Thoracic aorta (tissue), 2 donors: ENCODE measurements at regions not wholly inside any gene's neighbourhood (a gene's known extent, or its start where the extent isn't known, plus 50 kb on each side); places are given as distances from the start of the nearest gene placed in this dataset.

Source experiments
- ATAC-seq: fragments of 150-250 bp; one replicate; pipeline ENCODE4 v1.8.0; 2017; ENCODE audit warnings: low read depth; ENCODE audit not compliant: insufficient number of reproducible peaks, low FRiP score
- DNase-seq: peaks from one replicate; pipeline ENCODE4 v3.0.0-alpha.2; 2020; ENCODE audit warnings: low spot score
- H3K27ac ChIP-seq, 2 donors: fragments of 200-600 bp; sonication (generic); 1 replicate in 1 of 2; 2 replicates in 1 of 2; pipeline ENCODE4 v1.5.1; 2016; ENCODE audit warnings: mild to moderate bottlenecking in 2 of 2, moderate library complexity in 2 of 2
- H3K27me3 ChIP-seq: fragments of 200-600 bp; sonication (generic); replicated peaks from 2 replicates; pipeline ENCODE4 v1.6.0; 2016; ENCODE audit warnings: mild to moderate bottlenecking; ENCODE audit not compliant: insufficient read depth
- H3K36me3 ChIP-seq: fragments of 200-600 bp; sonication (generic); one replicate; pipeline ENCODE4 v1.5.1; 2016
- H3K4me1 ChIP-seq, 2 donors: fragments of 200-600 bp; sonication (generic); 1 replicate in 1 of 2; 2 replicates in 1 of 2; pipeline versions ENCODE4 v1.5.1 to v1.6.0; 2016; ENCODE audit warnings: low read depth in 2 of 2, mild to moderate bottlenecking in 1 of 2; ENCODE audit not compliant: control insufficient read depth in 1 of 2
- H3K4me3 ChIP-seq: fragments of 200-600 bp; sonication (generic); 2 replicates; pipeline ENCODE4 v1.5.1; 2016; ENCODE audit warnings: mild to moderate bottlenecking
- H3K9me3 ChIP-seq: fragments of 200-600 bp; sonication (generic); 2 replicates; pipeline ENCODE4 v1.5.1; 2016
- TF ChIP-seq, protein P1 (sequence below): fragments of 200-600 bp; sonication (generic); IDR thresholded peaks from one replicate; pipeline ENCODE4 v1.5.1; 2019; ENCODE audit warnings: antibody characterized with exemption

- no peak for DNase-seq
- TF ChIP-seq, protein P1, sequence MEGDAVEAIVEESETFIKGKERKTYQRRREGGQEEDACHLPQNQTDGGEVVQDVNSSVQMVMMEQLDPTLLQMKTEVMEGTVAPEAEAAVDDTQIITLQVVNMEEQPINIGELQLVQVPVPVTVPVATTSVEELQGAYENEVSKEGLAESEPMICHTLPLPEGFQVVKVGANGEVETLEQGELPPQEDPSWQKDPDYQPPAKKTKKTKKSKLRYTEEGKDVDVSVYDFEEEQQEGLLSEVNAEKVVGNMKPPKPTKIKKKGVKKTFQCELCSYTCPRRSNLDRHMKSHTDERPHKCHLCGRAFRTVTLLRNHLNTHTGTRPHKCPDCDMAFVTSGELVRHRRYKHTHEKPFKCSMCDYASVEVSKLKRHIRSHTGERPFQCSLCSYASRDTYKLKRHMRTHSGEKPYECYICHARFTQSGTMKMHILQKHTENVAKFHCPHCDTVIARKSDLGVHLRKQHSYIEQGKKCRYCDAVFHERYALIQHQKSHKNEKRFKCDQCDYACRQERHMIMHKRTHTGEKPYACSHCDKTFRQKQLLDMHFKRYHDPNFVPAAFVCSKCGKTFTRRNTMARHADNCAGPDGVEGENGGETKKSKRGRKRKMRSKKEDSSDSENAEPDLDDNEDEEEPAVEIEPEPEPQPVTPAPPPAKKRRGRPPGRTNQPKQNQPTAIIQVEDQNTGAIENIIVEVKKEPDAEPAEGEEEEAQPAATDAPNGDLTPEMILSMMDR, result no peak
- Histone ChIP-seq H3K36me3 (no peaks in the 10 kb centered on the region), H3K4me1 (no peaks in the 10 kb centered on the region), H3K4me3 (no peak overlapping the region), H3K9me3 (no peaks in the 10 kb centered on the region), H3K27me3 (no peaks in the 10 kb centered on the region), H3K27ac (no peak overlapping the region)
- no peak for ATAC-seq
Observed at GRCh38 chr4:181693517-181693916, 549.7 kb upstream of the TENM3 start.

DNA sequence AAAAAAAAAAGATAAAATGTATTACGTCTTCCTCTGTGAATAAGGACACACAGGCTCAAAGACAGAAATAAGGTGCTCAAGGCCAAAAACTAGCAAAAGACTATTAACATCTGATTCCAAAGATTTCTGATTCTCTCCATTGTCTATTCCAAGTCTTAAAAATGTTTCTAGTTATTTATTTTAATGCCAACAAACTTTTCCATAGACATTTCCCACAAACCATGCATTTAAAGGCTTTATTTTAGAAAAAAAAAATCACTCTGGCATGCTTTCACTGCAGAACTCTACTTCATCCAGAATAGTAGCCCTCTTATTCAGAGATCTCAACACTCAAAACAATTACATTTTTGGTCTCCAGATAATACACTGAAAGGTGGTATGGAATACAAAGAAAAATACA, 545.0 kb upstream of the TENM3 start:
- Histone ChIP-seq H3K27ac (no peak overlapping the region), H3K27me3 (no peaks in the 10 kb centered on the region), H3K9me3 (no peaks in the 10 kb centered on the region), H3K36me3 (no peaks in the 10 kb centered on the region), H3K4me3 (no peak overlapping the region), H3K4me1 (no peaks in the 10 kb centered on the region)
- no peak for DNase-seq
- no peak for ATAC-seq
- TF ChIP-seq, protein P1, result no peak

- H3K27me3 ChIP-seq, result no peaks in the 10 kb centered on the region
- ATAC-seq (no peak), DNase-seq (no peak)
- H3K27ac ChIP-seq, result no peak overlapping the region
- TF ChIP-seq, protein P1, result no peak
- no peaks in the 10 kb centered on the region for H3K9me3 ChIP-seq
- no peak overlapping the region for H3K4me3 ChIP-seq
- no peaks in the 10 kb centered on the region for H3K36me3 ChIP-seq
- no peaks in the 10 kb centered on the region for H3K4me1 ChIP-seq
Observed at GRCh38 chr4:181701214-181701613, 542.0 kb upstream of the TENM3 start.

DNA sequence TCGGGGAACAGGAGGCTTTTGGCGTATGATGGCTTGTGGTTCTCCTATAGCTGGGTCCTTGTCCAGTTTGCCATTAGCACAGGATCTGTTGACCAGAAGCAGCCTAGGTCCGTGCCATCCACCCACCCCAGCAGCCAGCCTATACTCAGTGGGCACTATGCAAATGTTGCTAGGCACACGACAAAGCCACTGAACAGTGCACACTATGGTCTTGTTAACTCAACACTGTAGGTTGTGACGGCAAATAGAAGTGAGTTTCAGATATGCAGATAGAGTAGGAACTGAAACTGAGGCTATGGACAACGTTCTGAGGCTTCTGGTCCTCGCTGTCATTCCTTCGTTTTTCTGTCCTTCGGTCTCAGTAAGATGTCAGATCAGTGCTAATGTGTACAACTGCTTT, 541.3 kb upstream of the TENM3 start:
- H3K4me1 ChIP-seq, result no peaks in the 10 kb centered on the region
- H3K4me3 ChIP-seq, result no peak overlapping the region
- ATAC-seq, result no peak
- TF ChIP-seq, protein P1, result no peak
- no peaks in the 10 kb centered on the region for H3K36me3 ChIP-seq
- no peaks in the 10 kb centered on the region for H3K27me3 ChIP-seq
- no peaks in the 10 kb centered on the region for H3K9me3 ChIP-seq
- DNase-seq, result no peak
- no peak overlapping the region for H3K27ac ChIP-seq

DNA sequence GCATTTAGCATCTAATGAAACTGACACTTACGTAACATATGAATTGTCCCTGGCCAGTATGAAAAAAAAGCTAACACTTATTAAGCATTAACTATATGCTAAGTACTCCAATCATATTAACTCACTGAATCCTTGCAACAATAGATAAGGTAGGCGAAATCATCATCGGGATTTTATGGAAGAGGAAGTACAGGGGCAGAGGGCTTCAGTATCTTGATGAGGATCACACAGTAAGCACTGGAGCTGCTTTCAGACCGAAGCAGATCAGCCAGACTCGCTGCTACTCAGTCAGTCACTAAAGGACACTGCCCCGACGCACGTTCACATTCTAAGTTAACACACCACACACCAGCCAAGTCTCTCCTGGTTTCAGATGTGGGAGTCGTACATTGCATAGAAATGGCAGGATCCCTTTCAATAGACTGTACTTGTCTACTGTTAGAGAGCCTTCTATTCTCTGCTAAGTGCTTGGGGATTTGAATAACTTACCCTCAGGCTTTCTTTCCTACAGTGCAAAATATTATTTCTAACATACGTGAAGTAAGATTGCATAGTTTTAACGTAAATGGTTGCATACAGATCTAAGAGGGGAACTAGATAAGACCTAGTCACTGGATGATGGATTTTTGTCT, 540.2 kb upstream of the TENM3 start:
- no peaks in the 10 kb centered on the region for H3K27me3 ChIP-seq
- ATAC-seq (no peak), DNase-seq (no peak)
- no peak overlapping the region for H3K27ac ChIP-seq
- no peaks in the 10 kb centered on the region for H3K4me1 ChIP-seq
- TF ChIP-seq, protein P1, result no peak
- no peaks in the 10 kb centered on the region for H3K9me3 ChIP-seq
- no peak overlapping the region for H3K4me3 ChIP-seq
- H3K36me3 ChIP-seq, result no peaks in the 10 kb centered on the region
